Stimulated activated naive CD8-positive, alpha-beta T cell treated with anti-CD3 and anti-CD28 coated beads, Interleukin-15, amount 100 ng/mL, for 72 hours (primary cell): ENCODE measurements at regions not wholly inside any gene's neighbourhood (a gene's known extent, or its start where the extent isn't known, plus 50 kb on each side); places are given as distances from the start of the nearest gene placed in this dataset.
"Not testable (repeated sequence)": the region's sequence is repeated elsewhere in the genome, so short reads cannot be mapped to it uniquely, and the experiment has no call there.

Experiments
- ATAC-seq: fragments of 150-1000 bp; cut with Tn5 transposase; 2 replicates; pipeline ENCODE4 v1.10.0; 2021; ENCODE audit warnings: mild to moderate bottlenecking, moderate library complexity
- DNase-seq, 2 donors: peaks; one replicate each; pipeline ENCODE4 v3.0.0; 2021 to 2022
- H3K27ac Mint-ChIP-seq, 2 donors: one replicate each; pipeline ENCODE4 v1.8.0; 2022; ENCODE audit warnings: mild to moderate bottlenecking in 2 of 2, mixed read lengths in 2 of 2, moderate library complexity in 2 of 2
- H3K27me3 Mint-ChIP-seq: one replicate; pipeline ENCODE4 v1.8.0; 2022; ENCODE audit warnings: mixed read lengths
- H3K4me1 Mint-ChIP-seq: one replicate; pipeline ENCODE4 v1.8.0; 2022; ENCODE audit warnings: mild to moderate bottlenecking, mixed read lengths
- H3K4me3 Mint-ChIP-seq, 2 donors: one replicate each; pipeline ENCODE4 v1.8.0; 2022; ENCODE audit warnings: mild to moderate bottlenecking in 2 of 2, mixed read lengths in 2 of 2, moderate library complexity in 1 of 2
- H3K9me3 Mint-ChIP-seq, 2 donors: one replicate each; pipeline ENCODE4 v1.8.0; 2022; ENCODE audit warnings: mixed read lengths in 2 of 2

DNA sequence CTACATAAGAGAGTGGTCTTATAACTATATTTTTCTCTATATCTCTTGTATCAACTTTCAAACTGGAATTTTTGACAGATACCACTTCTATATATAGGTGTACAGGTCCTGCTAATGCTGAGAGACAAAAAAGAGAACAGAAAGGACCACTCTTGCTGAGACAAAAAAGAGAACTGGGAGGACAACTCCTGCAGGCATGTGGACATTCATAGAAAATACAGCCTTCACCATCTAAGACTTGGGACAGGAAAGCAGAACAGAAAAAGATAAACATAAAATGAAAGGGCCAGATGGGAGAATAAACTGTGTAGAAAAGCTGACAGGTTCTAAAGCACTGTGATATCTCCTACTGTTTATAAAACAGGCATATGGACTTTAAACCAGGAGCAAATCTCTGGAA, 541.0 kb upstream of the ADGRB3 start:
- Mint-ChIP-seq H3K9me3 (no peaks in the 10 kb centered on the region), H3K27me3 (no peaks in the 10 kb centered on the region), H3K27ac (no peak overlapping the region), H3K4me1 (no peaks in the 10 kb centered on the region), H3K4me3 (no peak overlapping the region)
- DNase-seq (no peak), ATAC-seq (no peak)

DNA sequence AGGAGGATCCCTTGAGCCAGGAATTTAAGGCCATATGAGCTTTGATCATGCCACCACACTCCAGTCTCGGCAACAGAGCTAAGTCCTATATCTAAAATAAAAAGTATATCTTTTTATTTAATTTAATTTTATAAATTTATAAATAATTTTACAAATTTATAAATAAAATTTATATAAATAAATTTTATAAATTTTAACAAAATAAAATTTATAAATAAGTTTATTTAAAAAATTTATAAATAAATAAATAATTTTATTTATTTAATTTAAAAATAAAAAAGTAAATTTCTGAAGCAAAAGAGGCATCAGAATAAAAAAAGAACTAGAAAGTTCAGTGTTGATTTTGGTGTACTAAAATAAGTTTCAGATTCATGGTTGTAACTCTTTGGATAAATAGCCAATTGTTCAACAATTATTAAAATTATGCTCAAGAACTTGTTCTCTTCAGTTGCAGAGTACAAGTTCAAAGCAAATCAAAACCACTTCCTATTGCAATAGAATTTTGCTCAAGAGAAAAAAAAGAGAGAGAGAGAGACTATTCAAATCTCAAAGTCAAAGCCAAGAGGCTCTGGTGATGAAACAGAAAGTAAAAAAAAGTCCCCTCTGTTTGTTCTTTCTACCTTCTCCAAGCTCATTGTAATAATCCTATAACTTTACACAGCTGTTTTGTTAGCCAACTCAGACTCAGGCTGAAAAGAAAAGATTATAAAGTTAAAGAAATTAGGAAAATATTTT, 547.5 kb upstream of the ADGRB3 start:
- Mint-ChIP-seq H3K4me1 (no peaks in the 10 kb centered on the region), H3K27ac (no peak overlapping the region), H3K4me3 (no peak overlapping the region), H3K27me3 (no peaks in the 10 kb centered on the region), H3K9me3 (no peaks in the 10 kb centered on the region)
- DNase-seq = no peak
- ATAC-seq = no peak

DNA sequence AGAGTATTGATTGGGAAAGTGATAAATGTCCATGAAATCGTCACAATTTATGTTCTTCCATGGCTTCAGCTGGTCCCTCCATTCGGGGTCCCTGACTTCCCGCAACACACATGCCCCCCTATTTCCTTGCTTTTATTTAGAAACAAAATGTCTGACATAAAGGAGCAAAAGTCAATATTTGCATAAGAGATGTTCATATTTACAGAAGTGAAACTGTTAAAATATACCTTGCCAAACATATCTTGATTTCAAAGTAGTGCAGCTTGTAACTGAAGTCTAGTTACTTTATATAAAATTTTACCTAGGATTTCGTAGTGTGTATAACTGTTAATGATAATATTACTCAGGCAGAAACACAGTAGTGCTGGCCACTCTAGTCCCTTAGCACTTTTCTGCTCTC, 548.9 kb upstream of the ADGRB3 start:
- no peaks in the 10 kb centered on the region for H3K4me1 Mint-ChIP-seq
- DNase-seq (no peak), ATAC-seq (no peak)
- H3K27me3 Mint-ChIP-seq = no peaks in the 10 kb centered on the region
- H3K9me3 Mint-ChIP-seq = no peaks in the 10 kb centered on the region
- H3K4me3 Mint-ChIP-seq = no peak overlapping the region
- H3K27ac Mint-ChIP-seq = no peak overlapping the region

DNA sequence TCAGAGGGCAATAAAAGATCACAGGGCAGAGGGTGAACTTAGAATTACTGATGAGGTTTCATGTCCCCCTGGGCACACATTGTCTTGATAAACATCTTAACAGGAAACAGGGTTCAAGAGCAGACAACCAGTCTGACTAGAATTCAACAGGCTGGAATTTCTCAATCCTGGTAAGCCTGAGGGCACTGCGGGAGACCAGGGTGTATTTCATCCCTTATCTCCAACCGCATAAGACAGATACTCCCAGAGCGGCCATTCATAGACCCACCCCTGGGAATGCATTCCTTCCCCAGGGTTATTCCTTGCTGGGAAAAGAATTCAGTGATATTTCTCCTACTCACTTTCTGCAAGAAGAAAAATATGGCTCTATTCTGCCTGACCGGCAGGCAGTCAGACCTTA, 549.5 kb upstream of the ADGRB3 start:
- not testable (repeated sequence) for ATAC-seq, H3K4me3 Mint-ChIP-seq, DNase-seq, H3K27me3 Mint-ChIP-seq, H3K27ac Mint-ChIP-seq, H3K4me1 Mint-ChIP-seq, H3K9me3 Mint-ChIP-seq

DNA sequence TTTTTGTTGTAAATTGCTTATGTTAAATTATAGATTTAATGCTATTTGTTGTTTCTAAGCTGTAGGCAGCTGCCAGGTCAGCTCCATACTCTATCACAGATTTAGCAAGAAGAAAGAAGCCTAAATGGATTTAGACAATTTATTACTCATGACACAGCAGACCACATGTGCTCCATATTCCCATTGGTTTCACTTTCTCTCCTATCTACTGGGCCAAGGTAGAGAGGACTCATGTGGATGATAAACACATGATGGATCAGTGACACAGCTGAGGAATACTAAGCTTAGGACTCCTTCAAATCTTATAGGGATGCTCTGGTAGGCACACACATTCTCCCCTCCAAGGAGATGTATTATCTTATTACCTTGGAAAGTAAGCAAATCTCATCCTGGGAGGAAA, 553.0 kb upstream of the ADGRB3 start:
- DNase-seq (no peak), ATAC-seq (no peak)
- H3K27me3 Mint-ChIP-seq = no peaks in the 10 kb centered on the region
- H3K27ac Mint-ChIP-seq = no peak overlapping the region
- no peak overlapping the region for H3K4me3 Mint-ChIP-seq
- peaks cover 0 to 8% of the 10 kb centered on the region in 2 donors for H3K9me3 Mint-ChIP-seq
- no peaks in the 10 kb centered on the region for H3K4me1 Mint-ChIP-seq

DNA sequence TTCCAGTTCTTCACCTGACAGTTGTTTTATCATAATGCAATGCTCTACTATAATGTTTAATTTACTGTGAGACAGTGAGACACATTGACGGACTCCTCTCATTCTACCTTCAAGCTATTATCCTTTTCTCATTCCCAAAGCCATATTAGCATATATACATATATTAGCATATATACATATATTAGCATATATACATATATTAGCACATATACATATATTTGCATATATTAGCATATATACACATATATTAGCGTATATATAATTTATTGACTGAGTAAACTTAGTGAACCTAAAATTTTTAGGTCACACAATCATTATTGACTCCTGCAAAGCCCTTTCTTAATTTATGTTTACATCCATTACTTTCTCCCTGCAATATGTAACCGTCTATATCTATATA, 555.0 kb upstream of the ADGRB3 start:
- peaks cover 0 to 8% of the 10 kb centered on the region in 2 donors for H3K9me3 Mint-ChIP-seq
- no peaks in the 10 kb centered on the region for H3K4me1 Mint-ChIP-seq
- no peak for ATAC-seq
- no peak for DNase-seq
- no peak overlapping the region for H3K4me3 Mint-ChIP-seq
- H3K27me3 Mint-ChIP-seq = no peaks in the 10 kb centered on the region
- no peak overlapping the region for H3K27ac Mint-ChIP-seq

DNA sequence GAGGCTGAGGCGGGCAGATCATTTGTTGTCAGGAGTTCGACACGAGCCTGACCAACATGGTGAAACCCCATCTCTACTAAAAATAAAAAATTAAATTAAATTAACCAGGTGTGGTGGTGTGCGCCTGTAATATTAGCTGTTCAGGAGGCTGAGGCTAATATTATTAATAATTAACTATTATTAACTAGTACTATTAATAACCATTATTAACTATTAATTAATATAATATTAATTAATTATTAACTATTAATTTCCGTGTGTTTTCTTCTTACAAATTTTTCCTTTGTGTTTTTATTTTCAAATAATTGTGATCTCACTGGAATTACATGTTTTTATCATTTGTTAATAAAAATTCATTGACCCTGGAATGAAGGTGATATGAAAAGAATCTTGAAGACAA, 557.4 kb upstream of the ADGRB3 start:
- DNase-seq (no peak), ATAC-seq (no peak)
- Mint-ChIP-seq H3K9me3 (peaks cover 0 to 8% of the 10 kb centered on the region in 2 donors), H3K27ac (no peak overlapping the region), H3K4me3 (no peak overlapping the region), H3K4me1 (no peaks in the 10 kb centered on the region), H3K27me3 (no peaks in the 10 kb centered on the region)

DNA sequence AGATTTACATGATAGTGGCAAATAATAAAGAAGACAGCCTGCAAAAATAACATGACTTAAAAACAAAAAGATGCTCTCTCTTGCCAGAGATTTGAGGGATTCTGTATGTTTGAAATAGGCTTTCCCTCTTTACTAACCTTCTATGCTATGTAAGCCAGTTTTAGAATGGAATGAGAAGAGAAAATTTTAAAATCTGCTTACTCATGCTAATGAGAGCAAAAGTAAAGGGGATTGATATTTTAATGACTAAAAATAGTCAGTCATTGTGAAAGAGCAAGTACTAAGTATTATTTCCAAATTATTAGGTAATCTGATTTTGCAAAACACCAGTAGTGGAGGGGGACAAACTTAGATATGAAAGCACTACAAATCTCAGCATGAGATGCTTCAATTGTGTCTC, 563.3 kb upstream of the ADGRB3 start:
- DNase-seq (no peak), ATAC-seq (no peak)
- H3K27ac Mint-ChIP-seq = no peak overlapping the region
- no peaks in the 10 kb centered on the region for H3K27me3 Mint-ChIP-seq
- H3K9me3 Mint-ChIP-seq = no peaks in the 10 kb centered on the region
- H3K4me1 Mint-ChIP-seq = no peaks in the 10 kb centered on the region
- H3K4me3 Mint-ChIP-seq = no peak overlapping the region

DNA sequence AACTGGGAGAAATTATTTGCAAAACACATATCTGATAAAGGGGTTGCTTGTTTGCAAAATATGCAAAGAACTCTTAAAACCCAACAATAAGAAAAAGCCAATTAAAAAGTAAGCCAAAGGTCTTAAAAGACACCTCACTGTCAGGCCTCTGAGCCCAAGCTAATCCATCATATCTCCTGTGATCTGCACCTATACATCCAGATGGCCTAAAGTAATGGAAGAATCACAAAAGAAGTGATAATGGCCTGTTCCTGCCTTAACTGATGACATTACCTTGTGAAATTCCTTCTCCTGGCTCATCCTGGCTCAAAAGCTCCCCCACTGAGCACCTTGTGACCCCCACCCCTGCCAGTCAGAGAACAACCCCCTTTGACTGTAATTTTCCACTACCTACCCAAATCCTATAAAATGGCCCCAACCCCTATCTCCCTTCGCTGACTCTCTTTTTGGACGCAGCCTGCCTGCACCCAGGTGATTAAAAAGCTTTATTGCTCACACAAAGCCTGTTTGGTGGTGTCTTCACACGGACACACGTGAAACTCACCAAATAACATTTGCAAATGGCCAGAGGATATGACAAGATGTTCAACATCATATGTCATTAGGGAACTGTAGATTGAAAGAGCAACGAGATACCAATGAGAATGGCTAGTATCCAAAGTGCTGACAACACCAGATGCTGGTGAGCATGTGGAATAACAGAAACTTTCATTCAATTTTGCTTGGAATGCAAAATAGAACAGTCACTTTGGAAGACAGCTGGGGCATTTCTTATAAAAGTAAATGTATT, 565.0 kb upstream of the ADGRB3 start:
- Mint-ChIP-seq H3K4me1 (no peaks in the 10 kb centered on the region), H3K27ac (no peak overlapping the region), H3K4me3 (no peak overlapping the region), H3K27me3 (no peaks in the 10 kb centered on the region), H3K9me3 (no peaks in the 10 kb centered on the region)
- ATAC-seq = no peak
- no peak for DNase-seq

DNA sequence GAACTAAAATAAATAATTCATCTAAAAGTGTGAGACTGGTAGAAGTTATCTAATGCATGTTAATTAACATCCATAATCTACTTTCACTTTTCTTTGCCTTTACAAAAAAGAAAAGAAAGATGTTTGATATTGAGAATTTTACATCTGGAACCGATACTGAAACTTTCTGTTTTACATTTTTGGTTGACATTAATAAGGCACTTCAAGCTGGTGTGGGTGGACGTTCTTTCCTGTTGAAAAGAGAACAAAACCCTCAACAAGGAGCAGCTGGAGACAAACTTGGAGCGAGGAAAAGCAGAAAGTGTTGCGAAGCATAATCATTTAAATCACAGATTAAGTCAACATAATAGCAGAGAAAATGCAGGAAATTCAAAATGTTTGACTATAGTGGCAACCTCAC, 575.2 kb upstream of the ADGRB3 start:
- no peak for ATAC-seq
- H3K4me1 Mint-ChIP-seq = no peaks in the 10 kb centered on the region
- peaks cover 0 to 5% of the 10 kb centered on the region in 2 donors for H3K9me3 Mint-ChIP-seq
- no peak overlapping the region for H3K27ac Mint-ChIP-seq
- no peak overlapping the region for H3K4me3 Mint-ChIP-seq
- H3K27me3 Mint-ChIP-seq = no peaks in the 10 kb centered on the region
- DNase-seq = no peak

DNA sequence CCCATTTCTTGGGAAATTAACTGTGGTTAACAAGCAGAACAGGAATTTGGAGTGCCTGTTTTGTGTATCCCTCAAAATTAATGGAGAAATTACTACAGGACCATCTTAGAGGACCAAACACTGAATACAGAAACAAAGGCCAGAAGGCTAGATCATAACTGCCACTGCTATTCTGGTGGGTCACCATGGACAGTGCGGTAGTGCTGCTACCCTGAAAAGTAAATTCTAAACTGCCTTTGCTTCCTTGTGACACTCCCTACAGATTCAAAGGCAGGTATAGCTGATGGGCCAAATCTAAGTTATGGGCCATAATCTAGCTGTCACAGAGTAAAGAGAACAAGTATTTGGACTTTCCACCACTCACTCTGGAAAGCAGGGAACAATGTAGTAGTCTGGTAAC, 575.8 kb upstream of the ADGRB3 start:
- peak overlapping the region in 1 of 2 donors; percentile 30 for H3K27ac Mint-ChIP-seq
- no peaks in the 10 kb centered on the region for H3K4me1 Mint-ChIP-seq
- no peaks in the 10 kb centered on the region for H3K27me3 Mint-ChIP-seq
- H3K9me3 Mint-ChIP-seq = peaks cover 0 to 5% of the 10 kb centered on the region in 2 donors
- no peak overlapping the region for H3K4me3 Mint-ChIP-seq
- no peak for DNase-seq
- no peak for ATAC-seq

DNA sequence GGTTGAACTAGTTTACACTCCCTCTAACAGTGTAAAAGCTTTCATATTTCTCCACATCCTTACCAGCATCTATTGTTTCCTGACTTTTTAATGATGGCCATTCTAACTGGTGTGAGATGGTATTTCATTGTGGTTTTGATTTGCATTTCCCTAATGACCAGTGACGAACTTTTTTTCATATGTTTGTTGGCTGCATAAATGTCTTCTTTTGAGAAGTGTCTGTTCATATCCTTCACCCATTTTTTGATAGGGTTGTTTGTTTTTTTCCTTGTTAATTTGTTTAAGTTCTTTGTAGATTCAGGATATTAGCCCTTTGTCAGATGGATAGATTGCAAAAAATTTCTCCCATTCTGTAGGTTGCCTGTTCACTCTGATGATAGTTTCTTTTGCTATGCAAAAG, 578.5 kb upstream of the ADGRB3 start:
- H3K9me3 Mint-ChIP-seq, H3K27me3 Mint-ChIP-seq, DNase-seq, H3K4me1 Mint-ChIP-seq, ATAC-seq, H3K4me3 Mint-ChIP-seq, H3K27ac Mint-ChIP-seq: not testable (repeated sequence)

DNA sequence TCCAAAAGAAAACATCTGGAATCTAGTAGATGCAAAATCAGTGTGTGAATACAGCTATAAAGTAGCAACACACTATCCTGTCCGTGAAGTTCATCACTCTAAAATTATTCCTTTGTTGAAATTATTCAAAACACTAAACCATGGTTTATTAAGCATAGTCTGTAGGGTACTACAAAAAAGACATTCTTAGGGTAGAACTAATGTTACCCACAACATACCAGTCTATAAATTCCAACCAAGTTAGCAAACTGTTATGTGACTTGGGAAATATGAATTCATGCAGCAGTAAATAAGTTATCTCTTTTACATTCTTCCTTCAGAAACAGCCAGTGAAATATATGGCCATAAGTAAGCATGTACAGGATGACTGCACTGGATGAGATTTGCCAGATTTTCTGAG, 580.3 kb upstream of the ADGRB3 start:
- Mint-ChIP-seq H3K4me1 (no peaks in the 10 kb centered on the region), H3K27ac (no peak overlapping the region), H3K4me3 (no peak overlapping the region), H3K9me3 (peaks cover 0 to 5% of the 10 kb centered on the region in 2 donors), H3K27me3 (no peaks in the 10 kb centered on the region)
- ATAC-seq (no peak), DNase-seq (no peak)

DNA sequence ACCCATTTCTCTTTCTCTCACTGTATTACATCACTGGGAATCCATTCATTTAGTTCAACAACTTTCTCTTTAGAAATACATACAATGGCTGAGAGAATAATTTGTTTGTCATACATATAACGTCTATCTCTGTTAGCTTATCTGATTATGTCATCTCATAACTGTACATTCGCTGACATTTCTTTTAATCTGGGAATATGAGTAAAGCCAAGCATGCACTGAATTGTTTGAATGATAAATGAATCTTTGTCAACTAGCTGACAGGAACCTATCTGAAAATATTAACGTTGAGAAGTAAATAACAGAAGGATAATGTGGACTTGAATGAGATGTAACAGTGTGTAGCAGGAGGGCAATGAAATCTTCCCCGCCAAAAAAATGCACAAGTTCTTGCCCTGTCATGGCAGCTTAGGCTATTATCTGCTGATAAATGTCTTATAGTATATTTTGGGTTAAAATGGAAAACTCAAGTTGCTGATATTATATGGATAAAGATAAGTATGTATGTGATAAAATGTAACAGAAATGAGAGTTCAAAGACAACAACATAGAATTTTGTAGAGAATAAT, 581.2 kb upstream of the ADGRB3 start:
- no peak for ATAC-seq
- Mint-ChIP-seq H3K4me3 (no peak overlapping the region), H3K27ac (no peak overlapping the region), H3K27me3 (no peaks in the 10 kb centered on the region), H3K4me1 (no peaks in the 10 kb centered on the region), H3K9me3 (peaks cover 0 to 5% of the 10 kb centered on the region in 2 donors)
- DNase-seq = no peak

DNA sequence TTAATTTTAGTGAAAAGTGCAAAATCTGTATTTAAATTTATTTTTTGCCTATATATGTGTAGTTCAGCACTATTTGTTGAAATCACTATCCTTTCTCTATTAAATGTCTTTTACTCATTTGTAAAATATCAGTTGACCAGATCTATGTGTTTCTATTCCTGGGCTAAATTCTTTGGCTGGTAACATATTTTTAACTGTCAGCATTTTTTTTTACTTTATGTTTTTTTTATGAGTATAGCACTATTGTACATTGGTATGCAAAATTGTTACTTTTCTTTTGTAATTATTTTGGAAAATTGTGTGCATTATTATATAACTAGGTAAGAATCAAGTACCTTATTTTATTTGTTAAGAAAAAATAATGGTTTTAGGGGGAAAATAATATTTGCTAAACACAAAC, 582.8 kb upstream of the ADGRB3 start:
- H3K4me1 Mint-ChIP-seq = no peaks in the 10 kb centered on the region

DNA sequence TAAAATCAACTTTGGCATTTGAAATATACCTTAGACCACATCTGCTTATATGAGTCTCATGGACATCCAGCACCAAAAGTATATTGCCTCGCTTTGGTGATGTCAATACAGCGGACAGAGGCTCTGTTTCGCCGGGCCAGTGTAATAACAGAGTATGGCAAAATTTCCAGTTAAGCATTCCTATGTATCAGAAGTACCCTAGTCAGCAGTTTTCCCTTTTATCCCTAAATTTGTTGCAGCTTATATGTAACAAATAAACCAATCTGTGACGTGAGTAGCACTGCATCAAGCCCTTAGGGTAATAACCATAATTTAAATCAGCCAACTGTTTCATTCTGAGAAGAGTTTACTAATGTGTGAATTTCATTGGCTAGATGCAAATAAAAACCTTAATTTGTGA, 585.5 kb upstream of the ADGRB3 start:
- ATAC-seq (no peak), DNase-seq (no peak)
- Mint-ChIP-seq H3K9me3 (peaks cover 0 to 8% of the 10 kb centered on the region in 2 donors), H3K27ac (no peak overlapping the region), H3K4me1 (no peaks in the 10 kb centered on the region), H3K4me3 (no peak overlapping the region), H3K27me3 (no peaks in the 10 kb centered on the region)

More for the DNA sequence above, 582.8 kb upstream of the ADGRB3 start:
- Mint-ChIP-seq H3K4me3 (no peak overlapping the region), H3K27ac (no peak overlapping the region), H3K27me3 (no peaks in the 10 kb centered on the region), H3K9me3 (peaks cover 0 to under 1% of the 10 kb centered on the region in 2 donors)
- no peak for ATAC-seq
- DNase-seq = no peak
